ENCODE measurements at regions not wholly inside any gene's neighbourhood (a gene's known extent, or its start where the extent isn't known, plus 50 kb on each side); places are given as distances from the start of the nearest gene placed in this dataset.

DNA sequence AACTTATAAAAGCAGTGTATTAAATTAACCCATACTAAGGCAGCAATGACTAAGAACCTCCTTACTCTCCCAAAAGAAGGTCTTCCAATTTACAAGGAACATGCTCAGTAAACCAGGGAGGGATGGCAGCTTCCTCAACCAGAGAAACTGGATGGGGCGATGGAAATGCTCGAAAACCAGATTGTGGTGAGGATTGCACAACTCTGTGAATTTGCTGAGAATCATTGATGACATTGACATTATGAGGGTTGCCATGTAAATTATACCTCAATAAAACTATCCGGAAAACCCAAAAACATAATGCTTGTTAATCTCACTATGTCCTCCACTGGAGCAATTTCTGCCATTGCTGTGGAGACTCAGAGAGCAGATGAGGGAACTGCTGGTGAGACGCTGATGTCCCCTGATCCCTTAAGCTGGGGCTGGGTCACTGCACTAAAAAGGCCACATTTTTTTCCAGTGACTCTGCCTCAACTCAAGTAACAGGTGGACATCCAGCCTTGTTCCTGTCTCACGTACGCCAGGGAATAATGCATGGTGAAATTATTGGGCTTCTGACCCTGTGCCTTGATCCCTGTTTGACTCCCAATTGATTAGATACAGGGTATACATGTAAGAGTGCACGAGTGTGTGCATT is 288.3 kb downstream of the CYP26B1 start:
- DNase-seq = no peak

DNA sequence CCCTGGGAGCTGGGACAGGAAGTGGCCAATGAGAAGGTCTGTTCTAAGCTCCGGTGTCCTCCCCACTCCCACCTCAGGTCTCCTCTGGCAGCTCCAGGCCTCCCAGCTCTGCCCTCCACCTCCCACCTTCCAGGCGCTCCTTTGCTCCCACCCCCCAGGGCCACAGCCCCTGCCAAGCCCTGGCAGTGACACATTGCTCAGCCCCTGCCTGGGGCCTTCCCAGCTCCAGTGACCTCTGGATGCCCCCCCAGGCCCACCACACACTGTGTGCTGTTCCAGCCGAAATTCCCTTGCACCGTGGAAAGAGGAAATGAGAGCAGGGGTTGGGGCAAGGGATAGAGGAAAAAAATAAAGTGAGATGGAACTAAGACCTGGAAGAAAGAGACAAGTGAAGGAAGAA is 289.6 kb downstream of the CYP26B1 start:
- no peak for DNase-seq

DNA sequence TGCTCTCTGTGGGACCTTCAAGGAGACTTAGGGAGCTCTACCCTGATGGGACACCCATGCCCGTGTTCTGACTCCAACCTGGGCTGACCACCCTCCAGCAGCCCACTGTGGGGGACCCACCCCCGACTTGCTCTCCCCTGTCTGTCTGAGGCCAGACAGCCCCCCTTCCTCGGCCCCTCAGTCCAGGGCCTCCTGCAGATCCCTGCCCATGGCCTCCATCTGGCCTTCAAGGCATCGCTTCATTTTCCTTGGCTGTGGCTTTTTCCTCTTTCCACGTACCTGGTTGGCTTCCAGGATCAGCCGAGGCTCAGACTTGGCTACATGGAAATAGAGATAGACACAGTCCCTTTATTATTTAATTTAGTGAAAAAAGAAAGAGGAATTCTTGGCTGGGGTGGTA is 290.0 kb downstream of the CYP26B1 start:
- DNase-seq = no peak

DNA sequence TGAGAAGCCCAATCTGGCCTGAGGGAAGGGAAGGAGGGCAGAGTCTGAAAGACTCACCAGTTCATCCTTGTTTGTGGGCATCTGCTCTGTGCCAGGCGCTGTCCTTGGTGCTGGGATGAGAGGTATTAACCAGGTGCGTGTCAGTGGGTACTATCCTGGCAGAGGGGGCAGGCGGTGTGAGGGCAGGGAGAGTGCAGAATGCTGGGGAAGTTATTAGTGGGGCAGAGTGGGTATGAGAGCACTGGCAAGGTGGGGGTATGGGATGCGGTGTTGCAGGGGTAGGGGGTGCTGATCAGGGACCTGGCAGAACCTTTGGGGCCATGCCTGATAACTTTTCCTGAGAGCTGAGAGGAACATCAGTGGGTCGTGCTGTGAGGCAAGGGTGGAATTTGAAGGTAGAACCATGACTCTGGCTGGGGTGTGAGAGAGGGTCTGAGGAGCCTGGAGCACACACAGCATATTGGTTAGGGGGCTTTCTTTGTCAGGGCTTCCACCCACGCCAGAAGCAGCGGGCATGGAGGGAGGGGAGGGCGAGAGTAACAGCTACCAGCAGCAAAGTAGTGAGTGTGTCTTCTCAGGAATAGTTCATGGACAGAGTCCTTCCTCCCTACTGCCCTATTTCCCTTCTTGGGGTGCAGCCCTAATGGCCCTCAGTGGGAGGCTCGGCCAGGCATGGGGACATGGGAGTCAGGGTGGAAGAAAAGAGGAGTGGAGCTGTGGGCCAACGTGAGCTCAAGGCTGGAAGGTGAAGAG is 290.7 kb downstream of the CYP26B1 start:
- DNase-seq = no peak

DNA sequence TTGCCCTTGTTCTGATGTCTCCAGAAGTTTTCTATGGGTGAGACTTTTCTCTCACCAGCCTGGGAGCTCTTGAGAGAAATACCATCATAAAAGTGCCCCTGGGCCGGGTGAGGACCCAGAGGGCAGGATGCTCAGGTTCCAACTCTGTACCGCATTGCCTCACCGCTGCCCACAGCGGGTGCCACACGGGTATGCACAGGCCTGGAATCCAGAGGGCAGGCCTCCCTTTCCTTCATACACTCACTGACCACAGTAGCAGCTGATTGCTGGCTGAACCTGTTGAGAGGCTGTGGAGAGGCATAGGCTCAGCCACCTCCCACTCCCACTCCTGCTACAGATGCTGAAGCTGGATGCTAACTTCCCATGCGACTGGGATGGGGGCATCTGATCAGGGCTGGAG is 293.8 kb downstream of the CYP26B1 start:
- DNase-seq = no peak

DNA sequence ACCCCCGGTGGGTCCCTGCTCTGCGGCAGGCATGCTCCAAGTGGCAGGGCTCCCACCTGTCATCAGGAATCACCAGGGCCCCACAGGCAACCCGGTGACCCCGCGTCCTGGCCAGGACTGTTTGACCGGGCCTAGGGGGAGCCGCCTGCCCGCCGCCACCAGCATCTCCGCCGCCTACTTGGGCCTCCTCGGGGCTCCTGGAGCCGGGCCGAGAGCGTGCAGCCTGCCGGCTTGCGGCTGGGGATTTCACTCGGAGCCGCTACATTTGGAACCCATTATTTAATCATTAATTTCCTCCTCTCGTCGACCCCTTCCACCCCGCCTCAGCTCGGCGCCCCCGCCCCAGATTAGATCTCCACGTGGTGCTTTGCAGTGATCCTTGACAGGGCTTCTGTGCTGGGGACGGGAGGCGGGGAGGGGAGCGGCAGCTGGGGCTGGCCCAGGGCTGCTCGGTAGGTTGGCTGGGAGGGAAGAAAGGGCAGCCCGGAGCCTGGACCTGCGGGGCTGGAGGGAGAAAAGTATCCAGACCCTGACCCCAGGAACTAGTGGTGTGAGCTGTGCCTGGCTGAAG is 295.4 kb downstream of the CYP26B1 start:
- DNase-seq = no peak

DNA sequence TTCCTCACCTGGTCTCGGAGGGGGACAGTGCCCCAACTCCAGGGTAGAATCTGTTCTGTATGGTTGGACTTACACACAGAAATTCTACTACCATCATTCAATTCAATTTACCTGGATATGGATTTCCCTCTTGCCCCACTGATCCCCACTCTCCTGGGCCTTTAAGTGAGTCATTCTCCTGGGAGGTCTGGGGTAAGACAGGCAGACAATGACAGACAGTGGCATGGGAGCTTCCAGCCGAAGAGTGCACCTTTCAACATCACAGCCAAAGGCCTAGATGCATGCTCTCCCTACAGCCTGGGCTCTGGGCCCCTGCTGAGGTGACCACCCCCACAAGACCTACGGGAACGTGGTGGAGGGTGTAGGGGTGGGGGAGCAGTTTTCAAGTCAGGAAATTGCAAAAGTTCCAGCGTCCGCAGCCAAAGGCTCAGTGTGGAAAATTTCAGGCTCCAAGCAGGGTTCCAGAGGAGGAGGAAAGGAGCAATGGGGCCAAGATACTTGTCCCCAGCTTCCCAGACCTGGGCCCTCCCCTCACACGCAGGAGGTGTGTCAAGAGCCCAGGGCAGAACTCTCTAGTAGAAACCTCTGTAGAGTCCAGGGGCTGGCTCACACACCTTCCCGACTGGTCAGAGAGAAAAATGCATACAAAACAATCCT is 296.4 kb downstream of the CYP26B1 start:
- DNase-seq = no peak

DNA sequence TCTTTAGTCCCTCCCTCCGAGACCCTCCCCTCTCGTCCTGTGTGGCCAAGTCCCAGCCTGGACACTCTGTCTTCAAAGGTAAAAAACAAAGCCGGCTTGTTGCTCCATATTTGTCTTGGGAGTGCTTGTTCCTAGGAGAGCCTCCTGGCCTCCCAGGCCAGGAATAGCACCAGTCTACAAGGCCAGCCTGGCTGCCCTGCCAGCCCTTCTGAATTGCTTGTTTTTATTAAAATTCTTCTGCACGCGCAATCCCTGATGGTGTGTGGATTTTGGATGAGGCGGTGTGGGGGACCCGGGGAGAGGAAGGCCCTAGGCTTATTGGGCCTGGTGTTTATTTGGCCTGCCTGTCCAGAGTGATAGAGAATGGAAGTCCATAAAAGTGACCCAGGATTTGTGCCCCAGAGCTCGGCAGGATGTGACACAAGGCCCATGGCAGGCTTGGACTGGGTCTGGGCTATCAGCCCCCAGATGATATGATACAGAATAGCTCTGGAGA is 297.3 kb downstream of the CYP26B1 start:
- DNase-seq = no peak

DNA sequence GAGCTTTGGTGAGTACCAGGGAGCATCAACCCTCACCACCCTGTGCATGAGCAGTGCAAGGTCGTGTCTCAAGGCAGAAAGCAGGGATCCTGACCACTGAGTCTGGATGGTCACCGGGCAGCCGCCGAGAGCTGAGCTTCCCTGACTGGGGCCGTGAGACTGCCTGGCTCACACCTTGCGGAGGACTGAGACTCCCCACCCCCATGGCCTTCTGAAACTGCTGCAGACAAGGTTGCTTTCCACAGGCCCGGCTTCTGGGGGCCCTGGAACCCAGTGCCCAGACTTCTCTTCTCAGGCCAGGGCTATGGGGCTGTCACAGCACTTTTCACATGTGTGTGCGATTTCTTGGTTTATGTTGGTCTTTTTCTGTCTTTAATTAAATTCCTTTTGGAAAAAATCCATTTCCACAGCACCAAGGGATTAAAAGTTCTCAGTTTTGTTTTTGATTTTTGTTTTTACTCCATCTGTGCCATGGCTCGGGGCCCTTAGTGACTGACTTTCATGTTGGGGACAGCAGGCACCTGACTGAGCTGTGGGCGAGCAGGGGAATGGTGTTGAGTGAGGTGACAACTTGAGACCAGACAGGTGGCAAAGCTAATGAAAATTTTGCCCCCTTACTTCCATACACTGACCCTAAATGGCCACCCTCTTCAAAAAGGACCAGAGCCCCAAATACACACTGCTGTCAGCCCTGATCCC is 297.9 kb downstream of the CYP26B1 start:
- no peak for DNase-seq

DNA sequence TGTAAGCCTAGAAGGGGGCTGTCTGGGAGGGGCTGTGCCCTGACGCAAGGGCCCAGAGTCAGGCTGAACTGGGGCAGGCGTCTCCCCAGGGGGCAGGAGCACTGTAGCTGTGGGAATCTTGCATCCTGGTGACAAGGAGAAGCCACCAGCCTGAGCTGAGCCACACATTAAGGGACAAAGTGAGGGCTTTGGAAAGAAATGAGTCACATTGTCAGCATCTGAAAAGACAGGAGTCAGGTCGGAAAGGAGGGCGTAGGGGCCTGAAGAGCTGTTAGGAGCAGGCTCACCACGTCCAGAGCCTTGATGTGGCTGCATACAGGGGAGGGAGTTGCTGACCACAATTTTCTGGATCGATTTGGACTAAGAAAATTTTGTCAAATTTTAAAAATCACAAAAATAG is 298.6 kb downstream of the CYP26B1 start:
- DNase-seq = no peak

DNA sequence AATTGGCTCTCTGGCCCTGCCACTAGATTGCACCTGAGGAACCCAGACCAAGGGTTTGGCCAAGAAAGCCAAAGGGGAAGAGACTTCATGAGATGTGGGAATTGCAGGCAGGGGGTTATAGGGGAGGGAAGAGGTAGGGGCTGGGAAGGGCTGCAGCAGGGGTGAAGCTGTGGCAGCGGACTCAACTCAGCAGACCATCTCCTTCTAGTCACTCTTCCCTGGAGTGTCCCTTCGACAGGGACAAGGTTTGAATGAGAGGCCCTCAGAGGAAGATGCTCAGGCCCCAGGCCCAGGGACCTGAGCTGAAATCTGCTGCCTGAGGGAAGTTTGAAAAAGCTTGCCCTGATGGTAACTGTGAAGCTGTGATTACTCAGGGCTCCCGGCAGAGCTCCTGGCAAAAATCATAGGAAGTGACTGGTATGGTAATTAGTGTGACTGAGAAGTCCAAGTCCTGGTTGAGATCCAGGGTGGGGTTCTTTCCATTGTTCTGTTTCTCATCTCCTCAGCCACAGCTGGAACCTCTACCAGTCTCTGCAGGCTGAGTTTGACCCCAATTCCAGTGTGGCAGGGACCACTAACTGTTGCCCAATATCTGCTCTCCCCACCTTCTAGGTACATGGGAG is 300.9 kb downstream of the CYP26B1 start:
- no peak for DNase-seq

DNA sequence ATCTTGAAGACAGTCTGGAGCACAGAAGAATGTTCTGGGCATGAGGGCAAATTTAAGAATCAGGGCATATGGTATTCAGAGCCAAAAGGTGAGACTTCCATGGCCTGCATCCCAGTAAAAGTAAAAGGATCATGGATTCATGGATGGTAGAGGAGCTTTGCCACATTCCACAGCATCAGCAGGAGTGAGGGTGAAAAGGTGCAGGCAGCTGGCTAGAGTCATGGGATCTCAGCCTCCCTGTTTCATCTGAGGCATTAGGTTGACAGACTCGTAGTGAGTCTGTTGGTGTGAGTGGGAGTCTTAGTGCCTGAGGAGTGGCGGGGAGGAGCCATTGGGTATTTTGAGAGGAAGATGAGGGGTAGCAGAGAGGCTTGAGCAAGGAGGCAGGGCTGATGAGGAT is 301.6 kb downstream of the CYP26B1 start:
- no peak for DNase-seq

DNA sequence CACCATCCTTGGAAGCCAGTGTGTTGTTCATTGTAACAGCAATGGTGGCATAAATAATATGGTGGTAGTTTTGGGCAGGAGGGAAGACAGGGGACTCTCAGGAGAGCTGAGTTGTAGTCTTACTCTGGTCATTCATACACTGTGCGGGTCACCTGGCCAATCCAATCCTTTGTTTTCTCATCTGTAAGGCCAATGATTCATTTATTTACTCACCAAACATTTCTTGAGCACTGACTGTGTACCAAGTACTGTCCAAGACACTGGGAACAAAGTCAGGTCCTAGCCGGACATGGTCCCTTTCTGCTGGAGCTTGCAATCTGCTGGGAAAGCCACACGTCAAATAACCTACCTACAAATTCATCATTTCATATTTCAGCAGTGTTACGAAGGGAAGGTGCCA is 302.7 kb downstream of the CYP26B1 start:
- no peak for DNase-seq

DNA sequence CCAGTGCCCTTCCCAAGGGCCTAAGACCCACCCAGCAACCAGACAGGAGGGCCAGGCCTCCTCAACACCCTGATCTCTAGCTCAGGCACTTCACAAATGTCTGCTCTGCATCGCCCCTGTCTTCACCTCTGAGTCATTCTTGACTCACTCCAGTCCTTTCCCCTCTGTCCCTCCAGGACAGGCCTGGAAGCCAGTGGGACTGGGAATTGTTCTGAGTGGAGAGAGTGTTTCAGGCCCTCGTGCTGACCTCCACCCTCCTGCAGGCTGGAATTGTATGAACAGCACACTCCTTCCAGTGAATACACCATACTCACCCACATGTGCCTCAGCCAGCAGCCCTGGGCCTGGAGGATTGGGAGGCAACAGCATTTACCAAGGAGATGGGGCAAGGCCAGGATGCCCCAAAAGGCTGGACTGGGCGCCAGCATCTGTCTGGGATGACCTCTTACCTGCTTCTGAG is 304.2 kb downstream of the CYP26B1 start:
- no peak for DNase-seq

DNA sequence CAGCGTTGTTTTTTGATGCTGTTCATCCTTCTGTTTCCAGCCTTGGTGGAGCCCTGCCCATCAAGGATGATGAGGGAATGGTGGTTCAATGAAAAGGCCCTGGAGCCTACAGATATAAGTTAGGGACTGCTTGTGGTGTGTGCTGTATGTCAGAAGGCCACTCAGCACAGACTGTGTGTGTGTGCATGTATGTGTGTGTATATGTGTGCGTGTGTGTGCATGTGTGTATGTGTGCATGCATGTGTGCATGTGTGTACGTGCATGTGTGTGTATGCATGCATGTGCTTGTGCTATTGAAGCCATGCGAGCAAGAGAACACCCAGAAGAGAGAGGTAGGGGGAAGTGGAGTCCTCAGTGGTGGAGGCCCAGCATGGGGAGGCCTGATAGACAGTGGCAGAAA is 304.9 kb downstream of the CYP26B1 start:
- no peak for DNase-seq

DNA sequence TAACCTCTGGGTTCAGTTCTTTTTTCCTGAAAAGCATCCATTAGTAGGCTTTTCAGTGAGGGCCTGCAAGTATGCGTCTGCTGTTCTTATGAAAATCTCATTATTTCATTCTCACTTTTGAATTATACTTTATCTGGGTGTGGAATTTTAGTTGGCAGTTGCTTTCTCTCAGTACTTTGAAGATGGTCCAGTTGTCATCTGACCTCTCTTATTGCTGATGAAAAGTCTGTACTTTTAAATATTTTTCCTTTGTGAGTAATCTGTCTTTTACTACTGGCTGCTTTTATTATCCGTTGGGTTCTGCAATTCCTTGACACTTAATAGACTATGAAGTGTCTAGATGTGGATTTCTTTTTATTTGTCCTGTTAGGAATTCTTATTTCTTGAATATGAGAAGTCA is 307.8 kb downstream of the CYP26B1 start:
- no peak for DNase-seq

DNA sequence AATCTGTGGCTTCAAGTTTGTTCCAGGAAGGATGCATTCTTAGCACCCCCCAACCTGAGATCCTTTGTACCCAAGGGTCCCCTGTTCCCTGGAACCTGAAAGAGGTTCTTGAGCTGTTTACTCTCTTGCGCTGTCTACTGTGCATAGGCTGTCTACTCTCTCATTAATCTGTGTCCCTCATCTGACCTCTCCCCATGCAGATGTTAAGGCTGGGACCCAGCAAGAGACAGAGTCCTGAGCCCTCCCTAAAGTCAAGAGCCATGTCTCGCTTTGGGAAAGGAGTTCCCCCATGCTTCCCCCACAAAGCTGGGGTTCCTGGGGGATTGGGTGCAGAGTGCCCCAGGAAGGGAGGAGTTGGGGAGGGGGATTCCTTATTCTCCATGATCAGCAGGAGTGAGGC is 312.9 kb downstream of the CYP26B1 start:
- no peak for DNase-seq

DNA sequence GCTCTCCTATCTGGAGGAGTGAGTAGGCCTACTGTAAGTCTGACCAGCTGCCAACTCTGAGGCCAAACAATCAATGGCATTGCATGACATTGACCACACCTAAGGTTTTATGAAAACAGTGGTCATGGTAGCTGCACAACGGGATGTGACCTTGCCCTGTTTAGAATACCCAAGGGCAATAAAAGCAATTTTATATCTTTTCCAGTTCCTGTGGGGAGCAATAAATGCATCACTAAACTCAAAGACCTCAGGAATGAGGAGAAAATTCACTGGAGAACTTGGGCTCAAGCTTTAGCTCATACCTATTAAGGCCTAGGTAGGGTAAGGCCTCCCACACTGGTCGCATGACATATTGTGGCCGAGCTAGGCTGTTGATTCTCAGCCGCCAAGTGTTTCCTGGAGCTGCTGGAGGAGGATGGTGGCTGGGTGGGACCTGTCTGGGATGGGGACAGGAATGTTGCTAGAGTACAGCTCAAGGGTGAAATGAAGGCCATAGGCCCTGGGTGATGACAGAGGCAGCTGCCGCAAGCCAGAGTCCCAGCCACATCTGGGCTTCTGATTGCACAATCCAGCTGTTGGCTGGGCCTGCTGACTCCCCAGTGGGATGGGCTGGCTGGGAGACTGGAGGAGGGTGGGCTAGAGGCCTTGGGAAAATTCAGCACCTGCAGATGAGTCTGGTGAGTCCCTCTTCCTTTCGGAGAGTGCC is 313.7 kb downstream of the CYP26B1 start:
- no peak for DNase-seq

DNA sequence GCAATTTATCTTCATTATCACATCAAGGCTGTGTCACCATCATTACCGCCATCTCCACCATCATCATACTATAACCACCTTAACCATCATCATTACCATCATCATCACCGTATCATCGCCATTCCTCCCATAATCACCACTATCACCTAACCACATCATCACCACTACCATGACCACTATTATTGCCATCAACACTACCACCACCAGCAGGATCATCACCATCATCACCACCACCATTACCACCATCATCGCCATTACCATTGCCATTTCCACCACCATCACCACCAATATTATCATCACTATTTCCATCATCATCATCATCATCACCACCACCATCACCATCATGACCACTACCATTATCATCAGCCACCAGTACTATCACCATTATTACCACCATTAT is 314.4 kb downstream of the CYP26B1 start:
- no peak for DNase-seq

DNA sequence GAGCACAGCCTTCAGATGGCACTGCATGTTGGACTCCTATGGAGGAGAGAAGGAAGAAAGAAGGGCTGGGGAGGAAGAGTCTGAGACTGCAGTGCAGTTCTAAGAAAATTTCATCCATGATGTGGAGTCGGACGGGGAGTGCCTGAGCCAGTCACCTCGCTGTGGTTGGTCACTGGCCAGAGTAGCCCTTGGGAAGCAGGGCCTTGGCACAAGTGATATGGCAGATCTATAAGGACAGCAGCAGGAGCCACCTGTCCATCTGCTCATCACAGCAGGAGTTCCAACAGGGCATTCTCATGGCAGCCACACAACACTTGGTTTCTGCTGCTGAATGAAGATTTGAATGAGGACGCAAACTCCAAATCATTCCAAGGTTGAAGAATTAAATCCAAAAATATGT is 314.8 kb downstream of the CYP26B1 start:
- DNase-seq = no peak

DNA sequence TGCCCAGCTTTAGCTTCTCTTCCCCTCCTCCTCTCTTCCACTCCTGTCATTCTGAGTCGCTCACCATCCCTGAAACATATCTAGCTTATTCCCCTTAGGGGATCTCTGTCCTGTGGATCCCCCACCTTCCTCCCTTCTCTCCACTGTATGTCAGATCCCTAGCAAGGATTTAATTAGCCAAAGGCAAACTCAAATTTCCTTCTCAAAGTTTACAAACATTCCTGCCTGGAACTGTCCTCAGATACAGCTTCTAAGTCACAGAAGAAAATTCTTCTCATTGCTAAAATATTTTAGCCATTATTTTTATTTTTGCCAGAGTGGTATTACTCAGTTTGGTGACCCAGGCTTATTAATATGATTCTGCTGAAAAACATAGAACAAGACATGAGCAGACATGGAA is 315.3 kb downstream of the CYP26B1 start:
- no peak for DNase-seq

DNA sequence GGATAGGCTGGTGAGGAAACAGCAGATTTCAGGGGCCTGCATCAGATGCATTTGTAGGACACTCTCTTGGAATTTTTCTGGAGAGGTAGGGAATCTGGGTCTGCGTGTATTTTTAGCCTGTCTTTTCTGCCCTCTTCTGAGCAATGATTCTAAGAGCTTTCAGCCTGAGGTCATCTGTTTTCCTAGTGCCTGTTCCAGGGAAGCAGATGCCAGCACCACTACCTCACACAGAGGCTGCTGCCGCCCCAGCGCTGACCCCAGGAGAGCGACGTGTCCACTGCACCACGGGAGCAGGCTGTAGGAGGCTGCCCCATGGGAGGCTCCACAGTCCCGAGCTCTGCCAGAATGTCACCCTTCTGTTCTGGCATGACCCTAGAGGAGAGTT is 316.5 kb downstream of the CYP26B1 start:
- no peak for DNase-seq

All from activated effector memory CD4-positive, alpha-beta T cell treated with anti-CD3 and anti-CD28 coated beads, Interleukin-2, amount 50 U/mL, for 16 hours (primary cell).